DND-41 (cell line): ENCODE measurements at regions not wholly inside any gene's neighbourhood (a gene's known extent, or its start where the extent isn't known, plus 50 kb on each side); places are given as distances from the start of the nearest gene placed in this dataset.

Experiments used
- ATAC-seq: fragments of 200-7000 bp; cut with Tn5 transposase; 3 replicates; pipeline ENCODE4 v1.9.1; 2021; ENCODE audit warnings: low read depth; ENCODE audit not compliant: insufficient read depth
- DNase-seq: peaks from one replicate; pipeline ENCODE4 v3.0.0-alpha.2; 2020
- H2AFZ ChIP-seq: 2 replicates; pipeline ENCODE4 v1.6.0; 2012; ENCODE audit warnings: low read depth, low read length
- H3K27ac ChIP-seq: 2 replicates; pipeline ENCODE4 v1.5.1; 2012; ENCODE audit warnings: low read length, inconsistent platforms
- H3K27me3 ChIP-seq: fragments of 200-600 bp; sonication (generic); 2 replicates; pipeline ENCODE4 v1.6.0; 2012; ENCODE audit warnings: low read length, mild to moderate bottlenecking, inconsistent platforms; ENCODE audit not compliant: insufficient read depth, poor library complexity
- H3K36me3 ChIP-seq: 2 replicates; pipeline ENCODE4 v1.5.1; 2012; ENCODE audit warnings: low read length, inconsistent platforms; ENCODE audit not compliant: insufficient read depth
- H3K4me1 ChIP-seq: 2 replicates; pipeline ENCODE4 v1.5.1; 2012; ENCODE audit warnings: mild to moderate bottlenecking, low read length; ENCODE audit not compliant: insufficient read depth
- H3K4me2 ChIP-seq: 2 replicates; pipeline ENCODE4 v1.6.0; 2012; ENCODE audit warnings: mild to moderate bottlenecking, moderate library complexity, low read length, inconsistent platforms; ENCODE audit not compliant: insufficient read depth
- H3K4me3 ChIP-seq, 2 experiments: fragments of 200-600 bp in 1 of 2; shearing (Covaris generic) in 1 of 2; 2 replicates each; pipeline ENCODE4 v1.5.1; 2012 to 2016; ENCODE audit warnings: inconsistent platforms in 2 of 2, low read length in 2 of 2, mild to moderate bottlenecking in 2 of 2, low read depth in 1 of 2, moderate library complexity in 1 of 2
- H3K79me2 ChIP-seq: 2 replicates; pipeline ENCODE4 v1.6.0; 2012; ENCODE audit warnings: low read length, inconsistent platforms; ENCODE audit not compliant: insufficient read depth
- H3K9ac ChIP-seq: 2 replicates; pipeline ENCODE4 v1.6.0; 2012; ENCODE audit warnings: low read depth, mild to moderate bottlenecking, inconsistent platforms, low read length, moderate library complexity
- H3K9me3 ChIP-seq: 2 replicates; pipeline ENCODE4 v1.5.1; 2012; ENCODE audit warnings: low read length, moderate library complexity, mild to moderate bottlenecking, inconsistent platforms; ENCODE audit not compliant: insufficient read depth, severe bottlenecking
- H4K20me1 ChIP-seq: 2 replicates; pipeline ENCODE4 v1.6.0; 2012; ENCODE audit warnings: low read length; ENCODE audit not compliant: insufficient read depth
- EZH2 ChIP-seq: IDR thresholded peaks from 3 replicates; pipeline ENCODE4 v1.6.1; 2012; ENCODE audit warnings: borderline replicate concordance, low read depth, mild to moderate bottlenecking, moderate library complexity, low read length, inconsistent platforms; ENCODE audit not compliant: severe bottlenecking
- TF ChIP-seq, protein P1 (sequence below): IDR thresholded peaks from 2 replicates; pipeline ENCODE4 v1.5.1; 2012; ENCODE audit warnings: borderline replicate concordance, low read length, moderate library complexity, mild to moderate bottlenecking; ENCODE audit not compliant: poor library complexity, severe bottlenecking; ENCODE audit errors: extremely low read depth

DNA sequence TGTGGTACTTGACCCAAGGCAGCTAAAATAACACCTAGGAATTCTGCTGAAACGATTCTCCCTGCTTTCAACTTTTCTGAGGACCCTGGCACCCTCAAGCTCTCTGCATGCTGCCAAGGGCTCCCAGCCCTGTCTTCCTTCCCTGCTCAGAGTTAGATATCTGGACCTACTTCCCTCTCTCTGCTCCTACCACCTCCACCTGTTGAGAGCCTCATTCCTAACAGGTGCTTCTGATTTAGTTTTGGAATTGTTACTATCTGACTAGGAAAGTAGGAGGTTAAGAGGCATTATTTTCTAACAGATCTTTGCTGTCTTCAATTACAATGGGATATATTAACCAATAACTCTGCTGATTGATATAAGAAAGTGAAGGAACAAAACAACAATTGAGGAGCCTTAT, 253.8 kb downstream of the FZD1 start:
- Histone ChIP-seq H3K4me3 (no peak overlapping the region), H3K4me2 (no peak overlapping the region), H3K4me1 (no peaks in the 10 kb centered on the region), H3K36me3 (no peaks in the 10 kb centered on the region), H4K20me1 (no peaks in the 10 kb centered on the region), H3K9ac (no peak overlapping the region), H3K9me3 (no peaks in the 10 kb centered on the region), H3K27ac (no peak overlapping the region), H3K79me2 (no peaks in the 10 kb centered on the region), H2AFZ (no peak overlapping the region), H3K27me3 (no peaks in the 10 kb centered on the region)
- no peak for DNase-seq
- TF ChIP-seq, protein P1, sequence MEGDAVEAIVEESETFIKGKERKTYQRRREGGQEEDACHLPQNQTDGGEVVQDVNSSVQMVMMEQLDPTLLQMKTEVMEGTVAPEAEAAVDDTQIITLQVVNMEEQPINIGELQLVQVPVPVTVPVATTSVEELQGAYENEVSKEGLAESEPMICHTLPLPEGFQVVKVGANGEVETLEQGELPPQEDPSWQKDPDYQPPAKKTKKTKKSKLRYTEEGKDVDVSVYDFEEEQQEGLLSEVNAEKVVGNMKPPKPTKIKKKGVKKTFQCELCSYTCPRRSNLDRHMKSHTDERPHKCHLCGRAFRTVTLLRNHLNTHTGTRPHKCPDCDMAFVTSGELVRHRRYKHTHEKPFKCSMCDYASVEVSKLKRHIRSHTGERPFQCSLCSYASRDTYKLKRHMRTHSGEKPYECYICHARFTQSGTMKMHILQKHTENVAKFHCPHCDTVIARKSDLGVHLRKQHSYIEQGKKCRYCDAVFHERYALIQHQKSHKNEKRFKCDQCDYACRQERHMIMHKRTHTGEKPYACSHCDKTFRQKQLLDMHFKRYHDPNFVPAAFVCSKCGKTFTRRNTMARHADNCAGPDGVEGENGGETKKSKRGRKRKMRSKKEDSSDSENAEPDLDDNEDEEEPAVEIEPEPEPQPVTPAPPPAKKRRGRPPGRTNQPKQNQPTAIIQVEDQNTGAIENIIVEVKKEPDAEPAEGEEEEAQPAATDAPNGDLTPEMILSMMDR = no peak
- TF ChIP-seq EZH2 = no peak
- ATAC-seq = no peak

- Histone ChIP-seq H4K20me1 (no peaks in the 10 kb centered on the region), H3K4me3 (no peak overlapping the region), H3K9me3 (no peaks in the 10 kb centered on the region), H3K27ac (no peak overlapping the region), H3K9ac (no peak overlapping the region), H3K27me3 (no peaks in the 10 kb centered on the region), H2AFZ (no peak overlapping the region), H3K4me1 (no peaks in the 10 kb centered on the region), H3K36me3 (no peaks in the 10 kb centered on the region), H3K79me2 (no peaks in the 10 kb centered on the region), H3K4me2 (no peak overlapping the region)
- no peak for ATAC-seq
- TF ChIP-seq, protein P1 = no peak
- no peak for DNase-seq
These were observed 255.3 kb downstream of the FZD1 start for GRCh38 chr7:91519241-91520158.

DNA sequence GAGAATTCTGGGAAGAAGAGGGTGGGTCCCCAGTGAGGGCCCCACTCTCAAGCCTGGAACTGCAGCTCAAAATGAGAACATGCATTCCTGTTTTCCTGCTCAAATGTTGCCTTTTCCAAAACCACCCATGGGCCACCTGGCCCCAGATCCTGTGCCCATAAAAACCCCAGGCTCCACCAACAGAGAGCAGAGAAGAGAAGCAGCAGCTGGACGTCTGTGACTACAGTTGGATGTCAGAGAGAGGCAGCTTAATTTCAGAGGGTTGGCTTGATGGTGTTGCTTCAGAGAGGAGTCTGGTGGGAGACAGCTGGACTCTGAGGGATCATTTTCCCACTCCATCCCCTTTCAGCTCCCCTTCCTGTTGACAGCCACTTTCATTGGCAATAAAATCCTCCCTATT, 256.4 kb downstream of the FZD1 start:
- H3K36me3 ChIP-seq = no peaks in the 10 kb centered on the region
- H3K79me2 ChIP-seq = no peaks in the 10 kb centered on the region
- H4K20me1 ChIP-seq = no peaks in the 10 kb centered on the region
- no peak overlapping the region for H2AFZ ChIP-seq
- H3K4me3 ChIP-seq = no peak overlapping the region
- ATAC-seq = no peak
- no peaks in the 10 kb centered on the region for H3K27me3 ChIP-seq
- H3K4me1 ChIP-seq = no peaks in the 10 kb centered on the region
- no peak overlapping the region for H3K27ac ChIP-seq
- no peak for DNase-seq
- H3K4me2 ChIP-seq = no peak overlapping the region
- H3K9me3 ChIP-seq = no peaks in the 10 kb centered on the region
- no peak overlapping the region for H3K9ac ChIP-seq
- TF ChIP-seq, protein P1 = no peak
- no peak for TF ChIP-seq EZH2

- H4K20me1 ChIP-seq = no peaks in the 10 kb centered on the region
- no peaks in the 10 kb centered on the region for H3K9me3 ChIP-seq
- ATAC-seq = no peak
- no peak for DNase-seq
- no peaks in the 10 kb centered on the region for H3K36me3 ChIP-seq
- no peak overlapping the region for H3K27ac ChIP-seq
- H2AFZ ChIP-seq = no peak overlapping the region
- H3K4me1 ChIP-seq = no peaks in the 10 kb centered on the region
- no peak overlapping the region for H3K4me3 ChIP-seq
- TF ChIP-seq EZH2 = no peak
- TF ChIP-seq, protein P1 = no peak
- no peak overlapping the region for H3K9ac ChIP-seq
- H3K4me2 ChIP-seq = no peak overlapping the region
- H3K79me2 ChIP-seq = no peaks in the 10 kb centered on the region
- no peaks in the 10 kb centered on the region for H3K27me3 ChIP-seq
These were observed 262.2 kb downstream of the FZD1 start for GRCh38 chr7:91526404-91526803.
